ENCODE measurements at regions not wholly inside any gene's neighbourhood (a gene's known extent, or its start where the extent isn't known, plus 50 kb on each side); places are given as distances from the start of the nearest gene placed in this dataset.

DNA sequence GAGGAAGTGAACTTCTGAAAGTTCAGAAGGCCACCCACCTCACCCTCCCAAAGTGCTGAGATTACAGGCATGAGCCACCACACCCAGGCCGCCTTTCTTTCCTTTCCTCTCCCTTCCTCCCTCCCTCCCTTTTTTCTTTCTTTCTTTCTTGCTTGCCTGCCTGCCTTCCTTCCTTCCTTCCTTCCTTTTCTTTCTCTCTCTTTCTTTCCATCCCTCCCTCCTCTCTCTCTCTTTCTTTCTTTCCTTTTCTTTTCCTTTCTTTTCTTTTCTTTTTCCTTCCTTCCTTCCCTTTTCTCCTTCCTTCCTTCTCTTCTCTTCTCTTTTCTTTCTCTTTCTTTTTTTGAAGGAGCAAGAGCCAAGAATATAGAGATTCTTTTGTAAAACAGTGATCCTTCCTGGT lies 208.3 kb upstream of the HMGA2 start (continued):
- TF ChIP-seq TCF3 (CRISPR knock-in tag; IDR thresholded peaks at IDR 0.05), result no peak
- no peak for TF ChIP-seq SAFB2 (IDR thresholded peaks at IDR 0.05; ENCODE audit: borderline replicate concordance, low read depth, low read length, severe bottlenecking)
- 0 out of 2 replicates have a peak, but pooled peaks have one; percentile 21 for TF ChIP-seq TOE1 (IDR thresholded peaks at IDR 0.05; ENCODE audit: borderline replicate concordance)
- TF ChIP-seq TOE1 (CRISPR knock-in tag; IDR thresholded peaks at IDR 0.05; ENCODE audit: borderline replicate concordance, low read depth), result no peak
- TF ChIP-seq ZC3H4 (CRISPR knock-in tag; IDR thresholded peaks at IDR 0.05; ENCODE audit: borderline replicate concordance), result no peak
- TF ChIP-seq ZBTB26 (CRISPR knock-in tag; IDR thresholded peaks at IDR 0.05), result peak; percentile 42; the same call in 1 of the 2 replicates
- no peak for TF ChIP-seq SRF (CRISPR knock-in tag; IDR thresholded peaks at IDR 0.05)
- TF ChIP-seq, protein P1, sequence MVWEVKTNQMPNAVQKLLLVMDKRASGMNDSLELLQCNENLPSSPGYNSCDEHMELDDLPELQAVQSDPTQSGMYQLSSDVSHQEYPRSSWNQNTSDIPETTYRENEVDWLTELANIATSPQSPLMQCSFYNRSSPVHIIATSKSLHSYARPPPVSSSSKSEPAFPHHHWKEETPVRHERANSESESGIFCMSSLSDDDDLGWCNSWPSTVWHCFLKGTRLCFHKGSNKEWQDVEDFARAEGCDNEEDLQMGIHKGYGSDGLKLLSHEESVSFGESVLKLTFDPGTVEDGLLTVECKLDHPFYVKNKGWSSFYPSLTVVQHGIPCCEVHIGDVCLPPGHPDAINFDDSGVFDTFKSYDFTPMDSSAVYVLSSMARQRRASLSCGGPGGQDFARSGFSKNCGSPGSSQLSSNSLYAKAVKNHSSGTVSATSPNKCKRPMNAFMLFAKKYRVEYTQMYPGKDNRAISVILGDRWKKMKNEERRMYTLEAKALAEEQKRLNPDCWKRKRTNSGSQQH (CRISPR knock-in tag; IDR thresholded peaks at IDR 0.05), result peak; percentile 84
- TF ChIP-seq ZNF347 (CRISPR knock-in tag; IDR thresholded peaks at IDR 0.05; ENCODE audit: low read depth), result no peak
- peak; percentile 49; the same call in 1 of the 2 replicates for TF ChIP-seq LARP7 (IDR thresholded peaks at IDR 0.05)
- no peak for TF ChIP-seq CHD2 (IDR thresholded peaks at IDR 0.05; ENCODE audit: low read depth, low read length)
- TF ChIP-seq TCFL5 (CRISPR knock-in tag; conservative IDR thresholded peaks at IDR 0.05), result no peak
- TF ChIP-seq, protein P2, sequence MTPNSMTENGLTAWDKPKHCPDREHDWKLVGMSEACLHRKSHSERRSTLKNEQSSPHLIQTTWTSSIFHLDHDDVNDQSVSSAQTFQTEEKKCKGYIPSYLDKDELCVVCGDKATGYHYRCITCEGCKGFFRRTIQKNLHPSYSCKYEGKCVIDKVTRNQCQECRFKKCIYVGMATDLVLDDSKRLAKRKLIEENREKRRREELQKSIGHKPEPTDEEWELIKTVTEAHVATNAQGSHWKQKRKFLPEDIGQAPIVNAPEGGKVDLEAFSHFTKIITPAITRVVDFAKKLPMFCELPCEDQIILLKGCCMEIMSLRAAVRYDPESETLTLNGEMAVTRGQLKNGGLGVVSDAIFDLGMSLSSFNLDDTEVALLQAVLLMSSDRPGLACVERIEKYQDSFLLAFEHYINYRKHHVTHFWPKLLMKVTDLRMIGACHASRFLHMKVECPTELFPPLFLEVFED (CRISPR knock-in tag; conservative IDR thresholded peaks at IDR 0.05), result peak; percentile 85
- no peak for TF ChIP-seq NKRF (IDR thresholded peaks at IDR 0.05; ENCODE audit: borderline replicate concordance)
- TF ChIP-seq CXXC5 (CRISPR knock-in tag; IDR thresholded peaks at IDR 0.05), result no peak
- TF ChIP-seq RBM39 (optimal IDR thresholded peaks at IDR 0.05; ENCODE audit: low read depth, low read length), result peak; percentile 36
- TF ChIP-seq DACH1 (IDR thresholded peaks at IDR 0.05; ENCODE audit: partially characterized antibody), result no peak
- TF ChIP-seq HDAC1 (IDR thresholded peaks at IDR 0.05), result 0 out of 4 replicates have a peak, but pooled peaks of 1 of the 2 experiments have one; percentile 19
